ENCODE measurements at regions not wholly inside any gene's neighbourhood (a gene's known extent, or its start where the extent isn't known, plus 50 kb on each side); places are given as distances from the start of the nearest gene placed in this dataset.
"Not testable (repeated sequence)": the region's sequence is repeated elsewhere in the genome, so short reads cannot be mapped to it uniquely, and the experiment has no call there.

- DNase-seq (ENCODE audit: low read depth, low spot score): no peak
Observed at GRCh38 chr5:159782197-159782994, 133.9 kb upstream of the ADRA1B start.

- no peak for DNase-seq (ENCODE audit: low read depth, low spot score)
Observed at GRCh38 chr5:159782995-159783300, 133.3 kb upstream of the ADRA1B start.

- DNase-seq (ENCODE audit: low read depth, low spot score): no peak
Observed at GRCh38 chr5:159783726-159784247, 132.5 kb upstream of the ADRA1B start.

- DNase-seq (ENCODE audit: low read depth, low spot score): no peak
Observed at GRCh38 chr5:159784993-159785392, 131.3 kb upstream of the ADRA1B start.

GRCh38 chr5:159785656-159786055, 130.6 kb upstream of the ADRA1B start:
- DNase-seq (ENCODE audit: low read depth, low spot score): no peak

GRCh38 chr5:159786201-159786600, 130.1 kb upstream of the ADRA1B start:
- DNase-seq (ENCODE audit: low read depth, low spot score): no peak

- peak; percentile 31 for DNase-seq (ENCODE audit: low read depth, low spot score)
Observed at GRCh38 chr5:159786901-159787691, 129.2 kb upstream of the ADRA1B start.

- DNase-seq (ENCODE audit: low read depth, low spot score): no peak
Observed at GRCh38 chr5:159787837-159788236, 128.4 kb upstream of the ADRA1B start.

- DNase-seq (ENCODE audit: low read depth, low spot score): no peak
Observed at GRCh38 chr5:159788835-159789331, 127.4 kb upstream of the ADRA1B start.

GRCh38 chr5:159792180-159792579, 124.1 kb upstream of the ADRA1B start:
- DNase-seq (ENCODE audit: low read depth, low spot score): no peak

- no peak for DNase-seq (ENCODE audit: low read depth, low spot score)
Observed at GRCh38 chr5:159797261-159797970, 118.9 kb upstream of the ADRA1B start.

- DNase-seq (ENCODE audit: low read depth, low spot score): no peak
Observed at GRCh38 chr5:159799701-159800100, 116.6 kb upstream of the ADRA1B start.

GRCh38 chr5:159800131-159800840, 116.0 kb upstream of the ADRA1B start:
- peak; percentile 16 for DNase-seq (ENCODE audit: low read depth, low spot score)

- DNase-seq (ENCODE audit: low read depth, low spot score): no peak
Observed at GRCh38 chr5:159801303-159801702, 115.0 kb upstream of the ADRA1B start.

GRCh38 chr5:159802661-159803060, 113.6 kb upstream of the ADRA1B start:
- DNase-seq (ENCODE audit: low read depth, low spot score): no peak

GRCh38 chr5:159804121-159804520, 112.2 kb upstream of the ADRA1B start:
- DNase-seq (ENCODE audit: low read depth, low spot score): no peak

- DNase-seq (ENCODE audit: low read depth, low spot score): peak; percentile 34
Observed at GRCh38 chr5:159805021-159805420, 111.3 kb upstream of the ADRA1B start.

GRCh38 chr5:159807135-159807534, 109.1 kb upstream of the ADRA1B start:
- DNase-seq (ENCODE audit: low read depth, low spot score): not testable (repeated sequence)

GRCh38 chr5:159807586-159807985, 108.7 kb upstream of the ADRA1B start:
- no peak for DNase-seq (ENCODE audit: low read depth, low spot score)

GRCh38 chr5:159811712-159812111, 104.6 kb upstream of the ADRA1B start:
- DNase-seq (ENCODE audit: low read depth, low spot score): no peak

- DNase-seq (ENCODE audit: low read depth, low spot score): not testable (repeated sequence)
Observed at GRCh38 chr5:159812759-159813158, 103.5 kb upstream of the ADRA1B start.

Data from astrocyte of the hippocampus (primary cell).